Breast epithelium (tissue), 4 donors: ENCODE measurements at regions not wholly inside any gene's neighbourhood (a gene's known extent, or its start where the extent isn't known, plus 50 kb on each side); places are given as distances from the start of the nearest gene placed in this dataset.

ENCODE experiments used
- DNase-seq, 2 donors: peaks; one replicate each; pipeline ENCODE4 v3.0.0-alpha.2; 2019; ENCODE audit warnings: low spot score in 2 of 2
- H3K27ac ChIP-seq, 2 donors: fragments of 200-600 bp; sonication (generic) in 1 of 2; one replicate each; pipeline ENCODE4 v1.5.1; 2016 to 2019; ENCODE audit warnings: mild to moderate bottlenecking in 1 of 2
- H3K27me3 ChIP-seq, 2 donors: fragments of 200-600 bp; sonication (generic) in 1 of 2; one replicate each; pipeline versions ENCODE4 v1.5.1 to v1.6.0; 2017 to 2019; ENCODE audit warnings: control low read depth in 1 of 2, mild to moderate bottlenecking in 1 of 2
- H3K36me3 ChIP-seq: fragments of 200-600 bp; one replicate; pipeline ENCODE4 v1.5.1; 2019
- H3K4me1 ChIP-seq, 2 donors: fragments of 200-600 bp; sonication (generic); one replicate each; pipeline ENCODE4 v1.5.1; 2016 to 2019; ENCODE audit warnings: control low read depth in 1 of 2
- H3K4me3 ChIP-seq, 3 donors: fragments of 200-600 bp; sonication (generic); 1 replicate in 2 of 3; 2 replicates in 1 of 3; pipeline ENCODE4 v1.5.1; 2016 to 2019; ENCODE audit warnings: mild to moderate bottlenecking in 3 of 3, moderate library complexity in 2 of 3
- H3K9me3 ChIP-seq, 2 donors: fragments of 200-600 bp; sonication (generic) in 1 of 2; one replicate each; pipeline ENCODE4 v1.5.1; 2016 to 2019; ENCODE audit warnings: control low read depth in 1 of 2
- CTCF ChIP-seq, 3 donors: fragments of 450-650 bp; IDR thresholded peaks; one replicate each; pipeline ENCODE4 v1.5.1; 2016 to 2017; ENCODE audit warnings: antibody characterized with exemption in 3 of 3, mild to moderate bottlenecking in 3 of 3, moderate library complexity in 3 of 3
- POLR2A ChIP-seq: fragments of 450-650 bp; IDR thresholded peaks from one replicate; pipeline ENCODE4 v1.6.1; 2016; ENCODE audit warnings: antibody characterized with exemption, mild to moderate bottlenecking, moderate library complexity
- POLR2AphosphoS5 ChIP-seq, 3 donors: sonication (generic); formaldehyde crosslinking; IDR thresholded peaks; one replicate each; pipeline ENCODE4 v1.6.1; 2017; ENCODE audit warnings: antibody characterized with exemption in 3 of 3
- intact Hi-C: fragments of 100-400 bp; cut with DNase I; formaldehyde crosslinking; loops from one replicate; pipeline ENCODE4 v1.15.1; 2023; ENCODE audit warnings: low total_unique reads

- H3K27ac ChIP-seq = no peak overlapping the region
- H3K27me3 ChIP-seq = no peaks in the 10 kb centered on the region
- DNase-seq = no peak
- no peaks in the 10 kb centered on the region for H3K4me1 ChIP-seq
- H3K4me3 ChIP-seq = no peak overlapping the region
- intact Hi-C loops = no loop called here
- H3K36me3 ChIP-seq = no peaks in the 10 kb centered on the region
- no peaks in the 10 kb centered on the region for H3K9me3 ChIP-seq
- TF ChIP-seq POLR2A = no peak
- no peak for TF ChIP-seq CTCF (IDR thresholded peaks at IDR 0.05)
- no peak for TF ChIP-seq POLR2AphosphoS5 (IDR thresholded peaks at IDR 0.05)
Observed at GRCh38 chr1:87583459-87583858, 254.8 kb downstream of the LMO4 start.

GRCh38 chr1:87584586-87584985 is 255.9 kb downstream of the LMO4 start:
- Histone ChIP-seq H3K4me3 (no peak overlapping the region), H3K9me3 (no peaks in the 10 kb centered on the region), H3K27me3 (no peaks in the 10 kb centered on the region), H3K27ac (no peak overlapping the region), H3K4me1 (no peaks in the 10 kb centered on the region), H3K36me3 (no peaks in the 10 kb centered on the region)
- TF ChIP-seq CTCF (IDR thresholded peaks at IDR 0.05) = no peak
- no peak for TF ChIP-seq POLR2AphosphoS5 (IDR thresholded peaks at IDR 0.05)
- TF ChIP-seq POLR2A = no peak
- DNase-seq = no peak
- intact Hi-C loops = no loop called here

- no peaks in the 10 kb centered on the region for H3K9me3 ChIP-seq
- H3K27ac ChIP-seq = no peak overlapping the region
- intact Hi-C loops = no loop called here
- DNase-seq = no peak
- TF ChIP-seq POLR2A (no peak), POLR2AphosphoS5 (IDR thresholded peaks at IDR 0.05) (no peak), CTCF (IDR thresholded peaks at IDR 0.05) (no peak)
- no peaks in the 10 kb centered on the region for H3K36me3 ChIP-seq
- no peaks in the 10 kb centered on the region for H3K27me3 ChIP-seq
- no peak overlapping the region for H3K4me3 ChIP-seq
- H3K4me1 ChIP-seq = no peaks in the 10 kb centered on the region
Observed at GRCh38 chr1:87586501-87586900, 257.8 kb downstream of the LMO4 start.

GRCh38 chr1:87588495-87588894 is 259.8 kb downstream of the LMO4 start:
- Histone ChIP-seq H3K27me3 (no peaks in the 10 kb centered on the region), H3K9me3 (no peaks in the 10 kb centered on the region), H3K4me3 (no peak overlapping the region), H3K36me3 (no peaks in the 10 kb centered on the region), H3K4me1 (no peaks in the 10 kb centered on the region), H3K27ac (no peak overlapping the region)
- intact Hi-C loops = no loop called here
- no peak for DNase-seq
- TF ChIP-seq POLR2A (no peak), POLR2AphosphoS5 (IDR thresholded peaks at IDR 0.05) (no peak), CTCF (IDR thresholded peaks at IDR 0.05) (no peak)

GRCh38 chr1:87591492-87591891 is 262.8 kb downstream of the LMO4 start:
- H3K9me3 ChIP-seq = no peaks in the 10 kb centered on the region
- no peaks in the 10 kb centered on the region for H3K4me1 ChIP-seq
- no peaks in the 10 kb centered on the region for H3K27me3 ChIP-seq
- H3K27ac ChIP-seq = no peak overlapping the region
- H3K4me3 ChIP-seq = no peak overlapping the region
- no peaks in the 10 kb centered on the region for H3K36me3 ChIP-seq
- no peak for DNase-seq
- TF ChIP-seq POLR2AphosphoS5 (IDR thresholded peaks at IDR 0.05) (no peak), CTCF (IDR thresholded peaks at IDR 0.05) (no peak), POLR2A (no peak)
- intact Hi-C loops = no loop called here
